PC-9 (cell line): ENCODE measurements at regions not wholly inside any gene's neighbourhood (a gene's known extent, or its start where the extent isn't known, plus 50 kb on each side); places are given as distances from the start of the nearest gene placed in this dataset.

Source experiments
- CTCF ChIP-seq: fragments of 200-600 bp; sonication (generic); conservative IDR thresholded peaks from 2 replicates; pipeline ENCODE4 v1.6.1; 2017; ENCODE audit warnings: mixed run types, antibody characterized with exemption, mild to moderate bottlenecking, moderate library complexity
- EZH2 ChIP-seq: fragments of 200-600 bp; sonication (generic); IDR thresholded peaks from 2 replicates; pipeline ENCODE4 v1.8.0; 2017; ENCODE audit warnings: antibody characterized with exemption, low read depth

- TF ChIP-seq EZH2 = no peak
- no peak for TF ChIP-seq CTCF
Measured at GRCh38 chr9:79215821-79216220, 355.9 kb upstream of the TLE4 start.
